Endothelial cell of umbilical vein (primary cell): ENCODE measurements at regions not wholly inside any gene's neighbourhood (a gene's known extent, or its start where the extent isn't known, plus 50 kb on each side); places are given as distances from the start of the nearest gene placed in this dataset.
A peak's percentile ranks its signal among the peaks of the same experiment; 100 is the strongest.

ENCODE experiments used
- BruUV-seq: library from RNA; stranded (reverse); fragments of 400-500 nt; replicated peaks from 2 replicates; lab custom pipeline; 2021; lab: Mats Ljungman, UMichigan
- CTCF ChIA-PET: fragments of 300-600, 350-600 bp; sonication (Branson Sonifier 250); formaldehyde crosslinking; loops from one replicate; lab custom pipeline; 2021; ENCODE audit warnings: antibody characterized with exemption, inconsistent platforms; lab: Charles Lee
- POLR2A ChIA-PET: fragments of 300-600, 350-600 bp; sonication (Branson Sonifier 250); formaldehyde crosslinking; loops from one replicate; lab custom pipeline; 2021; ENCODE audit warnings: antibody characterized with exemption, inconsistent platforms; lab: Charles Lee
- DNase-seq: peaks from one replicate; pipeline ENCODE4 v3.0.0-alpha.2; 2011; ENCODE audit warnings: low read depth, low spot score
- FAIRE-seq: peaks from 2 replicates; lab custom pipeline; 2011; peaks lifted over from hg19 to GRCh38; lab: Jason Lieb, UNC
- H2AFZ ChIP-seq: 2 replicates; pipeline ENCODE4 v1.6.0; 2012; ENCODE audit warnings: low read depth, low read length, control low read depth, inconsistent platforms
- H3K27ac ChIP-seq: 2 replicates; pipeline ENCODE4 v1.5.1; 2011; ENCODE audit warnings: low read depth, mild to moderate bottlenecking, control low read depth, low read length, moderate library complexity; ENCODE audit not compliant: insufficient read depth
- H3K27me3 ChIP-seq, 2 experiments: 2 replicates each; pipeline versions ENCODE4 v1.6.0 to v1.6.1; 2011; ENCODE audit warnings: low read length in 2 of 2, mixed read lengths in 1 of 2; ENCODE audit not compliant: control insufficient read depth in 2 of 2, insufficient read depth in 2 of 2
- H3K36me3 ChIP-seq, 2 experiments: 2 replicates in 1 of 2; 3 replicates in 1 of 2; pipeline ENCODE4 v1.5.1; 2011; ENCODE audit warnings: low read length in 2 of 2, mild to moderate bottlenecking in 1 of 2, moderate library complexity in 1 of 2; ENCODE audit not compliant: control insufficient read depth in 2 of 2, insufficient read depth in 2 of 2; ENCODE audit errors: extremely low read depth in 1 of 2
- H3K4me1 ChIP-seq: 3 replicates; pipeline ENCODE4 v1.5.1; 2011; ENCODE audit warnings: mild to moderate bottlenecking, low read length; ENCODE audit not compliant: control insufficient read depth, insufficient read depth; ENCODE audit errors: extremely low read depth
- H3K4me2 ChIP-seq: 2 replicates; pipeline ENCODE4 v1.6.1; 2011; ENCODE audit warnings: low read length, control low read depth, mixed read lengths; ENCODE audit not compliant: insufficient read depth
- H3K4me3 ChIP-seq, 3 experiments: fragments of 200-600 bp in 1 of 3; sonication (generic), shearing (Covaris generic) in 1 of 3; replicated peaks in 1 of 3; 2 replicates each; pipeline ENCODE4 v1.5.1; 2011 to 2016; ENCODE audit warnings: control low read depth in 3 of 3, low read length in 3 of 3, mild to moderate bottlenecking in 2 of 3, inconsistent platforms in 1 of 3, low read depth in 1 of 3, moderate library complexity in 1 of 3; ENCODE audit not compliant: insufficient read depth in 1 of 3
- H3K79me2 ChIP-seq: 2 replicates; pipeline ENCODE4 v1.6.0; 2012; ENCODE audit warnings: low read length, inconsistent platforms; ENCODE audit not compliant: control insufficient read depth, insufficient read depth
- H3K9ac ChIP-seq: replicated peaks from 2 replicates; pipeline ENCODE3; 2011; ENCODE audit warnings: low read length, control low read depth; ENCODE audit not compliant: insufficient read depth; ENCODE audit errors: extremely low read depth
- H3K9me1 ChIP-seq: replicated peaks from 3 replicates; pipeline ENCODE4 v1.6.0; 2011; ENCODE audit warnings: mild to moderate bottlenecking, low read length; ENCODE audit not compliant: control insufficient read depth, insufficient read depth; ENCODE audit errors: extremely low read depth
- H3K9me3 ChIP-seq: replicated peaks from 2 replicates; pipeline ENCODE4 v1.5.1; 2012; ENCODE audit warnings: low read length, inconsistent platforms; ENCODE audit not compliant: control insufficient read depth, insufficient read depth
- H4K20me1 ChIP-seq: replicated peaks from 2 replicates; pipeline ENCODE3; 2011; ENCODE audit warnings: mild to moderate bottlenecking, low read length; ENCODE audit not compliant: control insufficient read depth, insufficient read depth; ENCODE audit errors: extremely low read depth
- EZH2 ChIP-seq: IDR thresholded peaks from 2 replicates; pipeline ENCODE4 v1.6.1; 2012; ENCODE audit warnings: borderline replicate concordance, low read depth, mild to moderate bottlenecking, moderate library complexity, low read length, inconsistent platforms; ENCODE audit not compliant: severe bottlenecking
- FOS ChIP-seq: IDR thresholded peaks from 2 replicates; pipeline ENCODE4 v1.6.1; 2011; ENCODE audit warnings: mild to moderate bottlenecking, low read length, moderate library complexity, borderline replicate concordance; ENCODE audit not compliant: insufficient read depth
- GATA2 ChIP-seq: IDR thresholded peaks from 2 replicates; pipeline ENCODE4 v1.7.0; 2011; ENCODE audit warnings: low read depth, mild to moderate bottlenecking, moderate library complexity, mixed read lengths, low read length; ENCODE audit not compliant: insufficient read length, insufficient read depth
- JUN ChIP-seq: IDR thresholded peaks from 2 replicates; pipeline ENCODE4 v1.6.1; 2011; ENCODE audit warnings: borderline replicate concordance, low read depth; ENCODE audit not compliant: insufficient read length, insufficient read depth
- MYC ChIP-seq: IDR thresholded peaks from one replicate; pipeline ENCODE4 v1.6.1; 2011; ENCODE audit warnings: mild to moderate bottlenecking, low read depth, low read length
- POLR2A ChIP-seq: IDR thresholded peaks from 2 replicates; pipeline ENCODE4 v1.6.1; 2012; ENCODE audit warnings: low read depth, mild to moderate bottlenecking, control low read depth, low read length
- POLR2AphosphoS5 ChIP-seq: IDR thresholded peaks from 2 replicates; pipeline ENCODE4 v1.6.1; 2012; ENCODE audit warnings: low read depth, mild to moderate bottlenecking, control low read depth, low read length, moderate library complexity; ENCODE audit not compliant: insufficient read depth
- dilution Hi-C: fragments of 300-500 bp; cut with MboI; formaldehyde crosslinking; loops from one replicate; pipeline ENCODE4 v1.15.0; 2019; ENCODE audit warnings: low sequenced_read_pairs; ENCODE audit not compliant: extremely low pct_ligation_motif_present
- intact Hi-C: fragments of 100-400 bp; cut with micrococcal nuclease; formaldehyde crosslinking; loops from one replicate; pipeline ENCODE4 v1.10.0; 2022
- TF ChIP-seq, protein P1 (sequence below): IDR thresholded peaks from 2 replicates; pipeline ENCODE4 v1.6.1; 2011; ENCODE audit not compliant: insufficient read depth, insufficient read length
- TF ChIP-seq, protein P2 (sequence below), 2 donors: IDR thresholded peaks; 1 replicate in 1 of 2; 2 replicates in 1 of 2; pipeline ENCODE4 v1.5.1; 2011; ENCODE audit warnings: low read length in 2 of 2, mild to moderate bottlenecking in 2 of 2, moderate library complexity in 2 of 2, control low read depth in 1 of 2, inconsistent platforms in 1 of 2, low read depth in 1 of 2; ENCODE audit not compliant: insufficient read depth in 1 of 2; ENCODE audit errors: extremely low read depth in 1 of 2

DNA sequence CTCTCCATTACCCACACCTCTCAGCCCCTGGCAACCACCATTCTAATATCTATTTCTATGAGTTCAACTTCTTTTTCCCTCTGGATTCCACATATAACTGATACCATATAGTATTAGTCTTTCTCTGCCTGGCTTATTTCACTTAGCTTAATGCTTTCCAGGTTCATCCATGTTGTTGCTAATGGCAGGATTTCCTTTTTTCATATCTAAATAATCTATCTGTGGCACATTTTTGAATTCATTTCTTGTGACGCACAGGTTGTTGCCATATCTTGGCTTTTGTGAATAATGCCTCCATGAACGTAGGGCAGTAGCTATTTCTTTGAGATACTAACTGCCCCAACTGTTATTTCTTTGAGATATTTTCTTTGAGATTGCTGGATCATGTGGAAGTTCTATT, 235.6 kb downstream of the SPRY2 start:
- no TSS peak for BruUV-seq
- no peaks in the 10 kb centered on the region for H3K9me1 ChIP-seq
- H3K4me2 ChIP-seq, result no peak overlapping the region
- H3K27me3 ChIP-seq, result no peaks in the 10 kb centered on the region
- FAIRE-seq, result no peak
- intact Hi-C loops, result no loop called here
- CTCF ChIA-PET, result interaction anchor here (1.7 kb wide), 1 partner anchor 10 kb away, joined by 5 read pairs; no protein-coding TSS in a partner anchor
- H3K9me3 ChIP-seq, result no peaks in the 10 kb centered on the region
- H4K20me1 ChIP-seq, result no peaks in the 10 kb centered on the region
- no peak overlapping the region for H2AFZ ChIP-seq
- dilution Hi-C loops, result no loop called here
- no peaks in the 10 kb centered on the region for H3K36me3 ChIP-seq
- H3K4me3 ChIP-seq, result no peak overlapping the region
- TF ChIP-seq GATA2 (peak; percentile 56), POLR2A (no peak)
- H3K9ac ChIP-seq, result no peak overlapping the region
- H3K27ac ChIP-seq, result no peak overlapping the region
- H3K4me1 ChIP-seq, result peaks cover 6% of the 10 kb centered on the region
- H3K79me2 ChIP-seq, result no peaks in the 10 kb centered on the region
- POLR2A ChIA-PET, result no interaction called here
- peak; percentile 17 for DNase-seq

DNA sequence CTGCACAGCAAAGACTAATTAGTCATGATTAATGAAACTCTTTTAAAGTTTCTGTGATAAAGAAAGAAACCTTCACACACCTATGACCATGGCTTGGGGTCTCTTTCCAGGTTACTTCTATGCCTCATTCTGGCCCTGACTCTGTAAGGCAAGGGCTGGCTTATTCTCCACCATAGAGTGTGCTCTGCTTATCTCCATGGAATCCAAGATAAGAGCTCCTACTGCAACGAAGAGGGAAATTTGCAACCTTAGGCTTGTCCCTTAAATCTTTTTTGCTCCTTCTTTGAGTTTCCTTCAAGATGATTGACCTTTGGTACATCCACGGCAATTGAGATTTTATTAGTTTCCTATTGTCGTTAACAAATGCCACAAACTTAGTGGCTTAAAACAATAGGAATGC, 239.9 kb downstream of the SPRY2 start:
- Histone ChIP-seq H2AFZ (no peak overlapping the region), H3K9me1 (no peaks in the 10 kb centered on the region), H3K79me2 (no peaks in the 10 kb centered on the region), H3K27me3 (no peaks in the 10 kb centered on the region), H3K27ac (no peak overlapping the region), H3K4me1 (no peaks in the 10 kb centered on the region), H3K4me3 (no peak overlapping the region), H3K9ac (no peak overlapping the region), H4K20me1 (no peaks in the 10 kb centered on the region), H3K4me2 (no peak overlapping the region), H3K9me3 (no peaks in the 10 kb centered on the region), H3K36me3 (no peaks in the 10 kb centered on the region)
- no peak for DNase-seq
- ChIA-PET POLR2A (no interaction called here), CTCF (no interaction called here)
- dilution Hi-C loops (no loop called here), intact Hi-C loops (no loop called here)
- FAIRE-seq, result no peak
- TF ChIP-seq EZH2, result no peak
- TF ChIP-seq FOS, result no peak
- TF ChIP-seq, protein P1, sequence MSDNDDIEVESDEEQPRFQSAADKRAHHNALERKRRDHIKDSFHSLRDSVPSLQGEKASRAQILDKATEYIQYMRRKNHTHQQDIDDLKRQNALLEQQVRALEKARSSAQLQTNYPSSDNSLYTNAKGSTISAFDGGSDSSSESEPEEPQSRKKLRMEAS, result no peak
- no peak for TF ChIP-seq JUN
- TF ChIP-seq GATA2, result no peak
- TF ChIP-seq POLR2AphosphoS5, result no peak
- no peak for TF ChIP-seq POLR2A
- TF ChIP-seq, protein P2, sequence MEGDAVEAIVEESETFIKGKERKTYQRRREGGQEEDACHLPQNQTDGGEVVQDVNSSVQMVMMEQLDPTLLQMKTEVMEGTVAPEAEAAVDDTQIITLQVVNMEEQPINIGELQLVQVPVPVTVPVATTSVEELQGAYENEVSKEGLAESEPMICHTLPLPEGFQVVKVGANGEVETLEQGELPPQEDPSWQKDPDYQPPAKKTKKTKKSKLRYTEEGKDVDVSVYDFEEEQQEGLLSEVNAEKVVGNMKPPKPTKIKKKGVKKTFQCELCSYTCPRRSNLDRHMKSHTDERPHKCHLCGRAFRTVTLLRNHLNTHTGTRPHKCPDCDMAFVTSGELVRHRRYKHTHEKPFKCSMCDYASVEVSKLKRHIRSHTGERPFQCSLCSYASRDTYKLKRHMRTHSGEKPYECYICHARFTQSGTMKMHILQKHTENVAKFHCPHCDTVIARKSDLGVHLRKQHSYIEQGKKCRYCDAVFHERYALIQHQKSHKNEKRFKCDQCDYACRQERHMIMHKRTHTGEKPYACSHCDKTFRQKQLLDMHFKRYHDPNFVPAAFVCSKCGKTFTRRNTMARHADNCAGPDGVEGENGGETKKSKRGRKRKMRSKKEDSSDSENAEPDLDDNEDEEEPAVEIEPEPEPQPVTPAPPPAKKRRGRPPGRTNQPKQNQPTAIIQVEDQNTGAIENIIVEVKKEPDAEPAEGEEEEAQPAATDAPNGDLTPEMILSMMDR (IDR thresholded peaks at IDR 0.05; ENCODE audit: extremely low read depth in 1 of 2, insufficient read depth in 1 of 2, low read depth in 1 of 2, low read length in 2 of 2), result no peak
- no peak for TF ChIP-seq MYC
- BruUV-seq, result no TSS peak
